KMS-11 (cell line): ENCODE measurements at regions not wholly inside any gene's neighbourhood (a gene's known extent, or its start where the extent isn't known, plus 50 kb on each side); places are given as distances from the start of the nearest gene placed in this dataset.
"Not testable (repeated sequence)": the region's sequence is repeated elsewhere in the genome, so short reads cannot be mapped to it uniquely, and the experiment has no call there.

Experiments used
- H2AFZ ChIP-seq: fragments of 200-600 bp; sonication (generic); 2 replicates; pipeline ENCODE4 v1.6.1; 2016; ENCODE audit warnings: antibody characterized with exemption, mixed run types, low read depth
- H3K27ac ChIP-seq: fragments of 200-600 bp; sonication (generic); 2 replicates; pipeline ENCODE4 v1.6.1; 2016; ENCODE audit warnings: mild to moderate bottlenecking, mixed run types
- H3K27me3 ChIP-seq: fragments of 200-600 bp; sonication (generic); 2 replicates; pipeline ENCODE4 v1.6.1; 2017; ENCODE audit warnings: mild to moderate bottlenecking, low read depth, mixed run types, moderate library complexity; ENCODE audit not compliant: insufficient read depth
- H3K36me3 ChIP-seq: fragments of 200-600 bp; sonication (generic); 2 replicates; pipeline ENCODE4 v1.6.1; 2017; ENCODE audit warnings: mild to moderate bottlenecking, mixed run types; ENCODE audit not compliant: insufficient read depth
- H3K4me1 ChIP-seq: fragments of 200-600 bp; sonication (generic); 2 replicates; pipeline ENCODE4 v1.6.1; 2016; ENCODE audit warnings: mild to moderate bottlenecking, low read depth, mixed run types; ENCODE audit not compliant: poor library complexity, severe bottlenecking
- H3K4me2 ChIP-seq: fragments of 200-600 bp; sonication (generic); 2 replicates; pipeline ENCODE4 v1.7.0; 2016; ENCODE audit warnings: mild to moderate bottlenecking, mixed run types
- H3K4me3 ChIP-seq: fragments of 200-600 bp; sonication (generic); IDR thresholded peaks from 2 replicates; pipeline ENCODE4 v1.6.1; 2017; ENCODE audit warnings: low read depth, low read length, mixed read lengths; ENCODE audit not compliant: insufficient read depth
- H3K79me2 ChIP-seq: fragments of 200-600 bp; sonication (generic); 2 replicates; pipeline ENCODE4 v1.6.1; 2016; ENCODE audit warnings: low read depth, mixed run types; ENCODE audit not compliant: insufficient read depth
- H3K9ac ChIP-seq: fragments of 200-600 bp; sonication (generic); 2 replicates; pipeline ENCODE4 v1.6.1; 2016; ENCODE audit warnings: mild to moderate bottlenecking, mixed run types
- H4K20me1 ChIP-seq: fragments of 200-600 bp; sonication (generic); 2 replicates; pipeline ENCODE4 v1.6.1; 2016; ENCODE audit warnings: mild to moderate bottlenecking, mixed run types; ENCODE audit not compliant: insufficient read depth
- TF ChIP-seq, protein P1 (sequence below): fragments of 200-600 bp; sonication (generic); conservative IDR thresholded peaks from 2 replicates; pipeline ENCODE4 v1.6.1; 2017; ENCODE audit warnings: low read depth, mild to moderate bottlenecking, antibody characterized with exemption, low read length, moderate library complexity, mixed read lengths

GRCh38 chrX:45621376-45622041 lies 420.8 kb upstream of the DIPK2B start:
- no peak overlapping the region for H2AFZ ChIP-seq
- no peaks in the 10 kb centered on the region for H3K79me2 ChIP-seq
- no peaks in the 10 kb centered on the region for H3K27me3 ChIP-seq
- H3K9ac ChIP-seq: no peak overlapping the region
- TF ChIP-seq, protein P1, sequence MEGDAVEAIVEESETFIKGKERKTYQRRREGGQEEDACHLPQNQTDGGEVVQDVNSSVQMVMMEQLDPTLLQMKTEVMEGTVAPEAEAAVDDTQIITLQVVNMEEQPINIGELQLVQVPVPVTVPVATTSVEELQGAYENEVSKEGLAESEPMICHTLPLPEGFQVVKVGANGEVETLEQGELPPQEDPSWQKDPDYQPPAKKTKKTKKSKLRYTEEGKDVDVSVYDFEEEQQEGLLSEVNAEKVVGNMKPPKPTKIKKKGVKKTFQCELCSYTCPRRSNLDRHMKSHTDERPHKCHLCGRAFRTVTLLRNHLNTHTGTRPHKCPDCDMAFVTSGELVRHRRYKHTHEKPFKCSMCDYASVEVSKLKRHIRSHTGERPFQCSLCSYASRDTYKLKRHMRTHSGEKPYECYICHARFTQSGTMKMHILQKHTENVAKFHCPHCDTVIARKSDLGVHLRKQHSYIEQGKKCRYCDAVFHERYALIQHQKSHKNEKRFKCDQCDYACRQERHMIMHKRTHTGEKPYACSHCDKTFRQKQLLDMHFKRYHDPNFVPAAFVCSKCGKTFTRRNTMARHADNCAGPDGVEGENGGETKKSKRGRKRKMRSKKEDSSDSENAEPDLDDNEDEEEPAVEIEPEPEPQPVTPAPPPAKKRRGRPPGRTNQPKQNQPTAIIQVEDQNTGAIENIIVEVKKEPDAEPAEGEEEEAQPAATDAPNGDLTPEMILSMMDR: no peak
- no peaks in the 10 kb centered on the region for H3K4me1 ChIP-seq
- no peak overlapping the region for H3K4me2 ChIP-seq
- H4K20me1 ChIP-seq: no peaks in the 10 kb centered on the region
- no peaks in the 10 kb centered on the region for H3K36me3 ChIP-seq
- H3K4me3 ChIP-seq: no peak overlapping the region
- no peak overlapping the region for H3K27ac ChIP-seq

GRCh38 chrX:45619290-45619689 lies 418.6 kb upstream of the DIPK2B start:
- no peaks in the 10 kb centered on the region for H4K20me1 ChIP-seq
- H3K36me3 ChIP-seq: no peaks in the 10 kb centered on the region
- H3K79me2 ChIP-seq: no peaks in the 10 kb centered on the region
- no peak overlapping the region for H3K4me3 ChIP-seq
- no peak overlapping the region for H3K4me2 ChIP-seq
- no peak overlapping the region for H3K9ac ChIP-seq
- H3K27me3 ChIP-seq: no peaks in the 10 kb centered on the region
- no peak overlapping the region for H3K27ac ChIP-seq
- H3K4me1 ChIP-seq: no peaks in the 10 kb centered on the region
- TF ChIP-seq, protein P1: no peak
- H2AFZ ChIP-seq: no peak overlapping the region

GRCh38 chrX:45615591-45615990 lies 414.9 kb upstream of the DIPK2B start:
- H3K4me3 ChIP-seq, H2AFZ ChIP-seq, H3K9ac ChIP-seq, H3K4me1 ChIP-seq, H3K27me3 ChIP-seq, H4K20me1 ChIP-seq, H3K79me2 ChIP-seq, H3K4me2 ChIP-seq, H3K36me3 ChIP-seq, H3K27ac ChIP-seq: not testable (repeated sequence)

GRCh38 chrX:45614853-45615252 lies 414.2 kb upstream of the DIPK2B start:
- Histone ChIP-seq H3K36me3 (no peaks in the 10 kb centered on the region), H4K20me1 (no peaks in the 10 kb centered on the region), H3K4me1 (no peaks in the 10 kb centered on the region), H2AFZ (no peak overlapping the region), H3K79me2 (no peaks in the 10 kb centered on the region), H3K27ac (no peak overlapping the region), H3K9ac (no peak overlapping the region), H3K4me2 (no peak overlapping the region), H3K4me3 (no peak overlapping the region), H3K27me3 (no peaks in the 10 kb centered on the region)
- TF ChIP-seq, protein P1: no peak

GRCh38 chrX:45602151-45602550 lies 401.5 kb upstream of the DIPK2B start:
- Histone ChIP-seq H3K79me2 (no peaks in the 10 kb centered on the region), H3K4me2 (no peak overlapping the region), H3K9ac (no peak overlapping the region), H3K36me3 (no peaks in the 10 kb centered on the region), H4K20me1 (no peaks in the 10 kb centered on the region), H3K4me3 (no peak overlapping the region), H3K27ac (no peak overlapping the region), H2AFZ (no peak overlapping the region), H3K4me1 (no peaks in the 10 kb centered on the region), H3K27me3 (no peaks in the 10 kb centered on the region)
- TF ChIP-seq, protein P1: no peak
